HG02840 (cell line): ENCODE measurements at regions not wholly inside any gene's neighbourhood (a gene's known extent, or its start where the extent isn't known, plus 50 kb on each side); places are given as distances from the start of the nearest gene placed in this dataset.

Experiments
- ATAC-seq: cut with Tn5 transposase; IDR thresholded peaks from one replicate; pipeline ENCODE4 v1.9.1; 2021; ENCODE audit warnings: mild to moderate bottlenecking, moderate library complexity, moderate number of reproducible peaks; ENCODE audit not compliant: unreplicated experiment, low FRiP score

- no peak for ATAC-seq
Measured at GRCh38 chr9:129258124-129258822, 80.2 kb upstream of the IER5L start.

- ATAC-seq: no peak
Measured at GRCh38 chr9:129256959-129257713, 79.1 kb upstream of the IER5L start.

- ATAC-seq: no peak
Measured at GRCh38 chr9:129254566-129255287, 76.7 kb upstream of the IER5L start.

- no peak for ATAC-seq
Measured at GRCh38 chr9:129253803-129254381, 75.8 kb upstream of the IER5L start.

DNA sequence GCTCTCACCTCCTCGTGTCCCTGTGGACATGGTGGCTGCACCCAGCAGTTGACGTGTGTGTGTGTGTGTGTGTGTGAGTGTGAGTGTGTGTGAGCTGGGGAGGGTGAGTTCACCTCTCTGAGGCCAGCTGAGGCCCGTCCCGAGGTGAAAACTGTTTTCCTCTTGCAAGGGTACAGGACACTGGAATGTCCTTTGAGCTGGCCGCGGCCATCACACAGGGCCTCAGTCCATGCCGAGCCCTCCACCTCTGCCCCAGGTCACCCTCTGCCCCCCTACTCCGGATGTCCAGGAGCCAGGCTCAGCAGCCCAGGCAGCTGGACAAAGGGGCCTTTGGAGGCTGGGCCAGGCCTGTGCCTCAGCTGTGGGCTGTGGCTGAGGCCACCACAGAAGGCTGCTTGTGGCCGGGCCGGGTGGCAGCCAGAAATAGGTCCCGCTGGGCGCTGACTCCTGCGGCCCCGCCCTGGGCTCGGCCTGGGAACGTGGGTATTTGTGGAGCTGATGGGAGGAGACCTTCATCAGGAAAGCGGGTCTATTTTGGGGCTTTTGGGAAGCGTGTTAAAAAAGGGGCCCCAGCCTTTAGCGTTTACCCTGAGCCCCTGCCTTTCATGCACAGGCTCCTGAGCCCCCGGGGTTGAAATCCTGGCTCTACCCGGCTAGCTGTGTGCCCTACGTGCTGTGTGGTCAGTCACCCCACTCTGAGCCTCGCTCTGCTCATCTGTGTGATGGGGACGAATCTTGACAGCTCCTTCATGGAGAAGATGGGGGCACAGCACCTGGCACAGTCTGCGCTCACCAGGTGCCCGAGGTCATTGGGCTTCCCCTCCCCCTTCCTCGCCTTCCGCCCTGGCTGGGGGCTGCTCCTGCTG lies 75.1 kb upstream of the IER5L start:
- no peak for ATAC-seq

GRCh38 chr9:129250786-129251185 lies 72.7 kb upstream of the IER5L start:
- ATAC-seq: no peak

DNA sequence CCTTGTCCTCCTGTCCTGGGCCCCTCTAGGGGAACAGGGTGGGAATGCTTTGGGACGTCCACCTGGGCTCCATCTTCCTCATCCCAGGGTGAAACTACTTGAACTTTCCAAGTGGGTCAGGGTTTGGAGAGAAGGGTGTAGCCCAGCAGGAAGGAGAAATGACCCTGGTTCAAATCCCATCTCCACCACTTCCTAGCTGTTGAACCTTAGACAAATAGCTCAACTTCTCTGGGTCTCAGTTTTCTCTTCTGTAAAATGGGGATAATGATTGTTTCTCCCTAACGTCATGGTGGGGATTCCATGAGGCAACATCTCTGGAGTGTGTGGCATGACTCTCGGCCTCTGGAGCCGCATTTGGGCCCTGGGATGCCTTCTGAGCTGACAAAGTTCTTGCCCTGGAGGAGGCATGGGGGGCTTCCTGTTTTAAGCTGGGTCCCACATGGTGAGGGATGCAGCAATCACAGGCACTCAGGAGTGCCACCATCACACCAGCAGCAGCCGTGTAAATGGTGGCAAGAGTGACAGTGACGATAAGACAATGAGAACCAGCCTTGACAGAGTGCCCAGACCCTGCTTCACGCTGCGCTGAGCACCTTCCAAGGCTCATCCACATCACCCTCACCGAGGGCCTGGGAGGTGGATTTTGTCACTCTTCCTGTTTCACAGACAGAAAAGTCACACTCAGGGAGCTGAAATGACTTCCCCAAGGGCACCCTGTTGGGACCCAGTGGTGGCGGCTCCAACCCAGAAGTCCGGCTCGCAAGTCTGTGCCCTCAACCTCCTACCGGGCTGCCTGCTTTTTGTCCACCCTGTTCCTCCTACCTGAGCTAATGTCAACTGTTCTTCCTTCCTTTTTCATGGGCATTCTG lies 69.5 kb upstream of the IER5L start:
- ATAC-seq: no peak

GRCh38 chr9:129245276-129245675 lies 67.2 kb upstream of the IER5L start:
- no peak for ATAC-seq

DNA sequence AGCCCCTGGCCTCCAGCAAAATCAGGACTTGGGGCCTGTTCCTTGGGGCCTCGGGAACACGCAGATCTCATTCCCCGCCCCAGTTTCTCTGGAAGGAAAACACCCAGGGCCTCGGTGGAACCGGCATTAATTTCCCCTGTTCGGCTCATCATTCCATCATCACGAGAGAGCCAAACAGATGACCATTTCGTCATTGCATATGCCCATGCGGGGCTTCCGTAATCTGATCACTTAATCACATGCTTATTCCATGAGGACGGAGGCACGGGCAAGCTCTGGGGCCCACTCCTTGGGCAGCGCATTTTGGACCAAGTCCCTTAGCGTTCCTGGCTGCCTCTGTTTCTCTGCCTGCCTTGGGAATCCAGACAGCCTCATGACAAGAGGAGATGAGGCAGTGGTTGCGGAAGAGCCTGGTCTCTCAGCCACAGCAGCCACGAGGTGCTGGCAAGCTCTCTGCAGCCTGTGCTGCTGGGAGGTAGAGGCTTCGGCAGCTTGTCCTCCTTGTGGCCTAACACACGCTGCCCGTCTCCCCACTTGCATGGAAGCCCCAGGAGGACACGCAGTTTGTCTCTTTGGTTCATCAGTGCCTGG lies 65.0 kb upstream of the IER5L start:
- ATAC-seq: no peak

DNA sequence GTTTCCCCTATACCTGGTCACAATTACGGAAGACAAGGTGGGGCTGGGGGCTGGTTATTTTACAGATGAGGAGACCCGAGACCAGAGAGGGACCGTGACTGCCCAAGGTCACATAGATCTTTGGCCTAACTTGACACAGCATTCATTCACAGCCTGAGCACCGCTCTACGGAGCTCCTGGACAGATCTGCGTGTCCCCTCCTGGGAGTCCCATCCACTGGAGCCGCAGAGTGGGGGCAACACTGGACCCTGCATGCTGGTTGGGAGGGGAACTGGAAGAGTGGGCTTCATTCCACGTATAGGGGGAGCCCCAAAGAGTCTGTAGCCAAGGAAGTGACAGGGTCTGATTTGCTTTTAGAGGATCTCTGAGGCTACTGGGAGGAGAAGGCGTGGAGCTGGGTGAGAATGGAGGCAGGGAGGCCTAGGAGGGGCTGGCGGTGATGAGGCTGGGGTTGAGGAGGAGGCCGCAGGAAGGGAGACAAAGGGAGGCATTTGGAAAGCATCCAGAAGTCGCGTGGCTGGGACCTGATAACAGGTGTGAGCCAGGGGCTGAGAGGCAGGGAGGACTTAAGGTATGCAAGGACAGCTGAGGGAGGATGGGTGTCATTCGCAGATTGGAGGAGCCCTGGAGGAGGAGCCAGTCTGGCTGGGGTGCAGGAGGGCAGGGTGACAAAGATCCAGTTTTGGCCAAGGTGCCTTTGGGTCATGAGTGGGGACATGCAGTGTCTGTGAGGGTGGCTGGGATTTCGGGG lies 64.3 kb upstream of the IER5L start:
- ATAC-seq: no peak

DNA sequence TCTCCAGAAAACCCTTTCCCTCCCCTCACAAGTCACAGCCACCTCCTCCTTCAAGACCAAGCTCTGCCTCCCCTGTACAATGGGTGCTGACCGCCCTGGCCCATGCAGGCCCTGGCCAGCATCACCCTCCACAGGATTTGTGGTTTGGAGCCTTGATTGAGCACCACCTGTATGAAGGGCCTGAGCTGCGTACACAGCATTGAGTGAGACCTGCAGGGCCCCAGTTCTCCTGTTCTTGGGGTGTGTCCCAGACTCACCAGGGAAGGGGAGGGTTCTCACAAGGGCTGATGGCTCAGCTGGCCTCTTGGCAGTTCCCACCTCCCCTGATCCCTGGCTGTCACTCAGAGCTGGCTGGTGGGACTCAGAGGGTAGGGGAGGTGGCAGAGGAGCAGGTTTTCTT lies 63.7 kb upstream of the IER5L start:
- no peak for ATAC-seq

- ATAC-seq: no peak
Measured at GRCh38 chr9:129240581-129241211, 62.6 kb upstream of the IER5L start.

- no peak for ATAC-seq
Measured at GRCh38 chr9:129239946-129240490, 62.0 kb upstream of the IER5L start.

DNA sequence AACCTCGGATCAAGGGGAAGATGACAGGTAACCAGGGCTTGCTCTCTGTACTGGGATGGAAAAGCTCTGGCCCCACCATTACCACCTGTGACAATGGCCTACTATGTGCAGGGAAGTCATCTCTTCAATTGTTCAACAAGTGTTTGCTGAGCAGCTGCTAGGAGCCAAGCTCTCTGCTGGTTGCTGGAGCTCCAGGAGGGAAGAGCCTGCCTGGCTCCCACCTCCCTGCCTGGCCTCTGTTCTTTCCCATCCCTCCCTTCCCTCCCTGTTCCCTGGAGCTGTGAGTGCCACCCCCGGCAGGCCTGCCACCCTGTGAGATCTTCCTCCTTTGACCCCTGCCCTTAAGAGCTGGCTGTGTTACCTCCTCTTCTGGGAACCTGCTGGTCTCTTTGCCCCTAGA lies 59.7 kb upstream of the IER5L start:
- ATAC-seq: no peak

- no peak for ATAC-seq
Measured at GRCh38 chr9:129237164-129237611, 59.1 kb upstream of the IER5L start.

- ATAC-seq: no peak
Measured at GRCh38 chr9:129236441-129237145, 58.5 kb upstream of the IER5L start.

DNA sequence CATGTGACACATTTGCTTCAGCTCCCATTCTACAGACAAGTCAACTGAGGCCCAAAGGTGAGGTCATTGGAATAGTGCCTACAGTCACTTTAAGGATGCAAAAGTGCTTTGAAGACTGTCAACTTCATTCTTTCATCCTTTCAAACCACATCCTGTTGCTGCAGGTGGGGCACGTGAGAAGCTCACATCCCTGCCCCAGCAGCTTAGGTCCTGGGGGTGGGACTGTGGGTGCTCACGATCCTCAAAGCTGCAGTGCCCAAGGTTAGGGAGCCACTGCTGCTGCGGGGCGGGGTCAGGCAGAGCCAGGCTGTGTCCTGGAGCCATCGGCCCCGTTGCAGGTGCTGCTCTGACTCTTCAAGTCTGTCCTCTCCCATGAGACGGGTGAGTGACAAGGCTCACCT lies 57.9 kb upstream of the IER5L start:
- no peak for ATAC-seq
